ENCODE measurements at regions not wholly inside any gene's neighbourhood (a gene's known extent, or its start where the extent isn't known, plus 50 kb on each side); places are given as distances from the start of the nearest gene placed in this dataset.
"Not testable (repeated sequence)": the region's sequence is repeated elsewhere in the genome, so short reads cannot be mapped to it uniquely, and the experiment has no call there.

DNA sequence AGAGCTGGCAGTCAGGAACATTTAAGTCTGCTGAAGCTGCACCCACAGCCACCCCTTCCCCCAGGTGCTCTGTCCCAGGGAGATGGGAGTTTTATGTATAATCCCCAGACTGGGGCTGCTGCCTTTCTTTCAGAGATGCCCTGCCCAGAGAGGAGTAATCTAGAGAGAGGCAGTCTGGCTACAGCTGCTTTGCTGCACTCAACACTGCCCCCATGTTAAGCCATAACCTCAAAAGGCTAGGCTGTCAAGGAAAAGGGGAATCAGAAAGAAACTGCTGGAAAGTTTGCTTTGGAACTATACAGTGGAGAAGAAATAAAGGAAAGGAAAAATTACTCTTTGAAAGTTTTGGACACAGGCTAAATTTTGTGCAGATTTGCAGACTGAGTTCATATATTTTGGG, 127.2 kb downstream of the MACIR start:
- CTCF ChIA-PET, result no interaction called here
- no peaks in the 10 kb centered on the region for H3K36me3 Mint-ChIP-seq (ENCODE audit: insufficient read depth, unreplicated experiment)
- DNase-seq (ENCODE audit: unreplicated experiment), result no peak
- no TSS peak for BruUV-seq (replicated peaks)
- POLR2A ChIA-PET, result no interaction called here
- H3K4me1 Mint-ChIP-seq (ENCODE audit: insufficient read depth, unreplicated experiment), result no peaks in the 10 kb centered on the region
- peaks cover 22% of the 10 kb centered on the region for H3K27me3 Mint-ChIP-seq (ENCODE audit: insufficient read depth, unreplicated experiment)
- no peak overlapping the region for H3K4me3 Mint-ChIP-seq (ENCODE audit: unreplicated experiment)
- H3K27ac Mint-ChIP-seq (ENCODE audit: low read depth, unreplicated experiment), result no peak overlapping the region
- TF ChIP-seq, protein P1, sequence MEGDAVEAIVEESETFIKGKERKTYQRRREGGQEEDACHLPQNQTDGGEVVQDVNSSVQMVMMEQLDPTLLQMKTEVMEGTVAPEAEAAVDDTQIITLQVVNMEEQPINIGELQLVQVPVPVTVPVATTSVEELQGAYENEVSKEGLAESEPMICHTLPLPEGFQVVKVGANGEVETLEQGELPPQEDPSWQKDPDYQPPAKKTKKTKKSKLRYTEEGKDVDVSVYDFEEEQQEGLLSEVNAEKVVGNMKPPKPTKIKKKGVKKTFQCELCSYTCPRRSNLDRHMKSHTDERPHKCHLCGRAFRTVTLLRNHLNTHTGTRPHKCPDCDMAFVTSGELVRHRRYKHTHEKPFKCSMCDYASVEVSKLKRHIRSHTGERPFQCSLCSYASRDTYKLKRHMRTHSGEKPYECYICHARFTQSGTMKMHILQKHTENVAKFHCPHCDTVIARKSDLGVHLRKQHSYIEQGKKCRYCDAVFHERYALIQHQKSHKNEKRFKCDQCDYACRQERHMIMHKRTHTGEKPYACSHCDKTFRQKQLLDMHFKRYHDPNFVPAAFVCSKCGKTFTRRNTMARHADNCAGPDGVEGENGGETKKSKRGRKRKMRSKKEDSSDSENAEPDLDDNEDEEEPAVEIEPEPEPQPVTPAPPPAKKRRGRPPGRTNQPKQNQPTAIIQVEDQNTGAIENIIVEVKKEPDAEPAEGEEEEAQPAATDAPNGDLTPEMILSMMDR (IDR thresholded peaks at IDR 0.05; ENCODE audit: unreplicated experiment), result no peak
- H3K9me3 Mint-ChIP-seq (ENCODE audit: unreplicated experiment), result peaks cover 22% of the 10 kb centered on the region
- intact Hi-C loops (cut with micrococcal nuclease), result no loop called here

DNA sequence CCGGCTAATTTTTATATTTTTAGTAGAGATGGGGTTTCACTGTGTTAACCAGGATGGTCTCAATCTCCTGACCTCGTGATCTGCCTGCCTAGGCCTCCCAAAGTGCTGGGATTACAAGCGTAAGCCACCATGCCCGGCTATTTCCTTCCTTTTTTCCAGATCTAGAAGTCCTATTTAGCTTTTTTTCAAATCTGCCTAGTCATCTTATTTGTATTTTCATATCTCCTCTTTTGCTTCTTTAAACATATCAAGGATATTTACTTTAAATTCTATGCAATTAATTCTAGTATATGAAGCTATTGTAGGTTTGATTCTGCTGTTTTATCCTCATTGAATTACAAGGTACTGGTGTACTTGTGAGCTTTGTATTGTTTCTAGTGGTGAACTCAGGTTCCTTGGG, 119.1 kb downstream of the MACIR start:
- H3K9me3 Mint-ChIP-seq (ENCODE audit: unreplicated experiment); H3K36me3 Mint-ChIP-seq (ENCODE audit: insufficient read depth, unreplicated experiment); H3K27me3 Mint-ChIP-seq (ENCODE audit: insufficient read depth, unreplicated experiment); H3K4me3 Mint-ChIP-seq (ENCODE audit: unreplicated experiment); BruUV-seq (replicated peaks); H3K27ac Mint-ChIP-seq (ENCODE audit: low read depth, unreplicated experiment); DNase-seq (ENCODE audit: unreplicated experiment); H3K4me1 Mint-ChIP-seq (ENCODE audit: insufficient read depth, unreplicated experiment); intact Hi-C loops (cut with micrococcal nuclease): not testable (repeated sequence)
- CTCF ChIA-PET, result interaction anchor here (0.7 kb wide), 1 partner anchor 8 kb away, joined by 4 read pairs; no protein-coding TSS in a partner anchor
- POLR2A ChIA-PET, result interaction anchor here (0.6 kb wide), 1 partner anchor 13 kb away, joined by 3 read pairs; no protein-coding TSS in a partner anchor

GRCh38 chr5:103375863-103376591, 117.5 kb downstream of the MACIR start:
- CTCF ChIA-PET, result interaction anchor here (0.6 to 1.1 kb wide), 3 partner anchors 49 to 1541 kb away, joined by 3 read pairs; no protein-coding TSS in a partner anchor
- H3K4me3 Mint-ChIP-seq (ENCODE audit: unreplicated experiment), result no peak overlapping the region
- no peak overlapping the region for H3K27ac Mint-ChIP-seq (ENCODE audit: low read depth, unreplicated experiment)
- TF ChIP-seq, protein P1 (IDR thresholded peaks at IDR 0.05; ENCODE audit: unreplicated experiment), result no peak
- no peaks in the 10 kb centered on the region for H3K4me1 Mint-ChIP-seq (ENCODE audit: insufficient read depth, unreplicated experiment)
- intact Hi-C loops (cut with micrococcal nuclease), result no loop called here
- no peaks in the 10 kb centered on the region for H3K36me3 Mint-ChIP-seq (ENCODE audit: insufficient read depth, unreplicated experiment)
- BruUV-seq (replicated peaks), result no TSS peak
- DNase-seq (ENCODE audit: unreplicated experiment), result no peak
- no peaks in the 10 kb centered on the region for H3K9me3 Mint-ChIP-seq (ENCODE audit: unreplicated experiment)
- POLR2A ChIA-PET, result interaction anchor here (0.6 to 1.2 kb wide), 3 partner anchors 10 to 257 kb away, joined by 3 to 7 read pairs (median 3); no protein-coding TSS in a partner anchor
- no peaks in the 10 kb centered on the region for H3K27me3 Mint-ChIP-seq (ENCODE audit: insufficient read depth, unreplicated experiment)

- Mint-ChIP-seq H3K27ac (ENCODE audit: low read depth, unreplicated experiment) (no peak overlapping the region), H3K4me1 (ENCODE audit: insufficient read depth, unreplicated experiment) (no peaks in the 10 kb centered on the region), H3K36me3 (ENCODE audit: insufficient read depth, unreplicated experiment) (no peaks in the 10 kb centered on the region), H3K9me3 (ENCODE audit: unreplicated experiment) (no peaks in the 10 kb centered on the region), H3K4me3 (ENCODE audit: unreplicated experiment) (no peak overlapping the region), H3K27me3 (ENCODE audit: insufficient read depth, unreplicated experiment) (no peaks in the 10 kb centered on the region)
- peak; percentile 43 for DNase-seq (ENCODE audit: unreplicated experiment)
- ChIA-PET CTCF (interaction anchor here (0.6 to 1.1 kb wide), 4 partner anchors 48 to 1540 kb away, joined by 3 read pairs; no protein-coding TSS in a partner anchor), POLR2A (interaction anchor here (0.6 kb wide), 1 partner anchor 112 kb away, joined by 7 read pairs; no protein-coding TSS in a partner anchor)
- intact Hi-C loops (cut with micrococcal nuclease), result no loop called here
- TF ChIP-seq, protein P1 (IDR thresholded peaks at IDR 0.05; ENCODE audit: unreplicated experiment), result no peak
- no TSS peak for BruUV-seq (replicated peaks)
Observed at GRCh38 chr5:103375350-103375749, 116.8 kb downstream of the MACIR start.
